IMR-90 (cell line): ENCODE measurements at regions not wholly inside any gene's neighbourhood (a gene's known extent, or its start where the extent isn't known, plus 50 kb on each side); places are given as distances from the start of the nearest gene placed in this dataset.

ENCODE experiments used
- ATAC-seq: fragments of 200-7000 bp; cut with Tn5 transposase; 2 replicates; pipeline ENCODE4 v1.9.1; 2020; ENCODE audit warnings: low read depth, mild to moderate bottlenecking, moderate library complexity
- BruUV-seq: library from RNA; stranded (reverse); fragments of 400-500 nt; replicated peaks from 2 replicates; lab custom pipeline; 2021; lab: Mats Ljungman, UMichigan
- CTCF ChIA-PET: fragments of 300-600 bp; formaldehyde crosslinking; extraction: SDS; loops from one replicate; lab custom pipeline; 2021; ENCODE audit warnings: antibody characterized with exemption; lab: Yijun Ruan, JAX
- POLR2A ChIA-PET: fragments of 300-600 bp; sonication (Branson Sonifier 250); formaldehyde crosslinking; loops from one replicate; lab custom pipeline; 2022; ENCODE audit warnings: antibody characterized with exemption; ENCODE audit not compliant: unreplicated experiment; lab: Charles Lee
- DNase-seq: peaks from one replicate; pipeline ENCODE4 v3.0.0; 2013
- H2AFZ ChIP-seq: replicated peaks from 2 replicates; pipeline ENCODE3; 2013; ENCODE audit warnings: low read length, mild to moderate bottlenecking; ENCODE audit not compliant: poor library complexity
- H2AK5ac ChIP-seq: 2 replicates; pipeline ENCODE4 v1.6.1; 2013; ENCODE audit warnings: low read depth, low read length, inconsistent platforms
- H2AK9ac ChIP-seq: replicated peaks from 2 replicates; pipeline ENCODE3; 2013; ENCODE audit warnings: mild to moderate bottlenecking, low read depth, low read length, moderate library complexity; ENCODE audit not compliant: poor library complexity
- H2BK120ac ChIP-seq: 2 replicates; pipeline ENCODE4 v1.6.1; 2013; ENCODE audit warnings: low read depth, low read length, inconsistent platforms
- H2BK15ac ChIP-seq: 3 replicates; pipeline ENCODE4 v1.6.1; 2013; ENCODE audit warnings: low read depth, low read length, inconsistent platforms
- H2BK20ac ChIP-seq: 2 replicates; pipeline ENCODE4 v1.6.1; 2013; ENCODE audit warnings: low read depth, mild to moderate bottlenecking, inconsistent platforms, low read length, moderate library complexity
- H2BK5ac ChIP-seq: 2 replicates; pipeline ENCODE4 v1.6.1; 2013; ENCODE audit warnings: mild to moderate bottlenecking, low read depth, low read length, inconsistent platforms; ENCODE audit not compliant: poor library complexity, severe bottlenecking
- H3K14ac ChIP-seq: replicated peaks from 2 replicates; pipeline ENCODE4 v1.6.1; 2013; ENCODE audit warnings: low read depth, low read length, inconsistent platforms
- H3K18ac ChIP-seq: 2 replicates; pipeline ENCODE4 v1.6.1; 2013; ENCODE audit warnings: low read depth, low read length, control low read depth
- H3K23ac ChIP-seq: 2 replicates; pipeline ENCODE4 v1.6.1; 2013; ENCODE audit warnings: low read depth, low read length, inconsistent platforms
- H3K27ac ChIP-seq: 2 replicates; pipeline ENCODE4 v1.5.1; 2013; ENCODE audit warnings: mild to moderate bottlenecking, control low read depth, low read length; ENCODE audit not compliant: insufficient read depth
- H3K27me3 ChIP-seq: 2 replicates; pipeline ENCODE4 v1.6.1; 2013; ENCODE audit warnings: low read length; ENCODE audit not compliant: control insufficient read depth, insufficient read depth
- H3K36me3 ChIP-seq: 2 replicates; pipeline ENCODE4 v1.6.1; 2013; ENCODE audit warnings: low read length, mixed read lengths; ENCODE audit not compliant: control insufficient read depth, insufficient read depth
- H3K4ac ChIP-seq: 2 replicates; pipeline ENCODE4 v1.6.1; 2013; ENCODE audit warnings: low read depth, low read length, inconsistent platforms
- H3K4me1 ChIP-seq: 2 replicates; pipeline ENCODE4 v1.6.1; 2013; ENCODE audit warnings: low read length, mixed read lengths; ENCODE audit not compliant: control insufficient read depth, insufficient read depth
- H3K4me2 ChIP-seq: 2 replicates; pipeline ENCODE4 v1.6.1; 2013; ENCODE audit warnings: low read depth, mild to moderate bottlenecking, control low read depth, low read length, moderate library complexity
- H3K4me3 ChIP-seq: 2 replicates; pipeline ENCODE4 v1.5.1; 2013; ENCODE audit warnings: low read depth, mild to moderate bottlenecking, control low read depth, low read length, moderate library complexity; ENCODE audit not compliant: insufficient read depth
- H3K56ac ChIP-seq: 2 replicates; pipeline ENCODE4 v1.6.1; 2013; ENCODE audit warnings: low read length, inconsistent platforms; ENCODE audit not compliant: insufficient read depth; ENCODE audit errors: extremely low read depth
- H3K79me1 ChIP-seq, 2 experiments: 2 replicates each; pipeline ENCODE4 v1.6.1; 2013; ENCODE audit warnings: low read length in 2 of 2, inconsistent platforms in 1 of 2, low read depth in 1 of 2
- H3K9ac ChIP-seq: 2 replicates; pipeline ENCODE4 v1.6.1; 2013; ENCODE audit warnings: low read depth, low read length, control low read depth
- H3K9me1 ChIP-seq: 2 replicates; pipeline ENCODE4 v1.6.1; 2013; ENCODE audit warnings: low read length, inconsistent platforms; ENCODE audit not compliant: insufficient read depth
- H3K9me3 ChIP-seq: 2 replicates; pipeline ENCODE4 v1.6.1; 2013; ENCODE audit warnings: low read length; ENCODE audit not compliant: control insufficient read depth, insufficient read depth
- H4K20me1 ChIP-seq: 2 replicates; pipeline ENCODE4 v1.6.1; 2013; ENCODE audit warnings: low read length, inconsistent platforms; ENCODE audit not compliant: insufficient read depth
- H4K5ac ChIP-seq: 2 replicates; pipeline ENCODE4 v1.6.1; 2013; ENCODE audit warnings: mild to moderate bottlenecking, low read depth, low read length, control low read depth
- H4K8ac ChIP-seq, 2 experiments: 2 replicates each; pipeline ENCODE4 v1.6.1; 2013; ENCODE audit warnings: low read depth in 2 of 2, low read length in 2 of 2, control low read depth in 1 of 2, inconsistent platforms in 1 of 2
- H4K91ac ChIP-seq: 2 replicates; pipeline ENCODE4 v1.6.1; 2013; ENCODE audit warnings: low read depth, low read length, inconsistent platforms; ENCODE audit not compliant: insufficient read depth
- BHLHE40 ChIP-seq: fragments of 150-350 bp; IDR thresholded peaks from 2 replicates; pipeline ENCODE4 v1.6.1; 2016; ENCODE audit warnings: mild to moderate bottlenecking, low read depth, low read length
- CTCF ChIP-seq: conservative IDR thresholded peaks from 2 replicates; pipeline ENCODE4 v1.5.1; 2012; ENCODE audit warnings: mild to moderate bottlenecking, low read depth, low read length, improper control_type of control experiment
- ELK1 ChIP-seq: fragments of 150-350 bp; IDR thresholded peaks from 2 replicates; pipeline ENCODE4 v1.6.1; 2016; ENCODE audit warnings: low read depth, mild to moderate bottlenecking, low read length, moderate library complexity, borderline replicate concordance
- FOS ChIP-seq: fragments of 150-350 bp; IDR thresholded peaks from 2 replicates; pipeline ENCODE4 v1.6.1; 2016; ENCODE audit warnings: low read depth, low read length
- MAFK ChIP-seq: IDR thresholded peaks from 2 replicates; pipeline ENCODE4 v1.6.1; 2012; ENCODE audit warnings: low read depth, low read length, improper control_type of control experiment
- MXI1 ChIP-seq: IDR thresholded peaks from 2 replicates; pipeline ENCODE4 v1.6.1; 2012; ENCODE audit warnings: low read depth, mild to moderate bottlenecking, low read length, moderate library complexity, borderline replicate concordance
- POLR2A ChIP-seq: IDR thresholded peaks from 2 replicates; pipeline ENCODE4 v1.6.1; 2012; ENCODE audit warnings: mild to moderate bottlenecking, low read depth, low read length
- RAD21 ChIP-seq: IDR thresholded peaks from 2 replicates; pipeline ENCODE4 v1.6.1; 2012; ENCODE audit warnings: low read length, improper control_type of control experiment
- RFX5 ChIP-seq: IDR thresholded peaks from 2 replicates; pipeline ENCODE4 v1.8.0; 2012; ENCODE audit warnings: low read depth, mild to moderate bottlenecking, low read length, moderate library complexity
- SMC3 ChIP-seq: fragments of 150-350 bp; IDR thresholded peaks from 2 replicates; pipeline ENCODE4 v1.6.1; 2016; ENCODE audit warnings: low read depth, mild to moderate bottlenecking, antibody characterized with exemption, low read length, moderate library complexity
- USF2 ChIP-seq: fragments of 150-350 bp; IDR thresholded peaks from 2 replicates; pipeline ENCODE4 v1.6.1; 2017; ENCODE audit warnings: mild to moderate bottlenecking, antibody characterized with exemption, low read length, low read depth
- WGBS, 2 experiments: methylation state at CpG; one replicate each; pipeline versions ENCODE4 v1.1.5 to v1.1.7; 2013; ENCODE audit warnings: missing lambda C conversion rate in 2 of 2; ENCODE audit not compliant: insufficient read length in 1 of 2; ENCODE audit errors: extremely low coverage in 2 of 2; 5-methylcytosine and 5-hydroxymethylcytosine counted together
- dilution Hi-C: fragments of 300-500 bp; cut with HindIII; formaldehyde crosslinking; loops from one replicate; pipeline ENCODE4 v1.14.3; 2018; ENCODE audit warnings: low sequenced_read_pairs; ENCODE audit not compliant: unreplicated experiment
- in situ Hi-C: fragments of 300-500 bp; cut with MboI; formaldehyde crosslinking; loops from 3 replicates; pipeline ENCODE4 v1.14.3; 2019; ENCODE audit warnings: low sequenced_read_pairs, inconsistent platforms, mixed read lengths
- intact Hi-C: fragments of 100-400 bp; cut with micrococcal nuclease; formaldehyde crosslinking; loops from 2 replicates; pipeline ENCODE4 v1.10.0; 2022

GRCh38 chr12:110993434-110993833 lies 73.1 kb upstream of the MYL2 start:
- CTCF ChIA-PET = no interaction called here
- in situ Hi-C loops = no loop called here

More at GRCh38 chr12:110993434-110993833, 73.1 kb upstream of the MYL2 start:
- Histone ChIP-seq H4K5ac (no peak overlapping the region), H3K4me3 (no peak overlapping the region), H2AK5ac (no peak overlapping the region), H3K27me3 (no peaks in the 10 kb centered on the region), H2BK15ac (no peak overlapping the region), H4K8ac (no peak overlapping the region), H3K79me1 (no peaks in the 10 kb centered on the region), H4K91ac (no peak overlapping the region), H2AFZ (no peak overlapping the region), H2BK120ac (no peak overlapping the region), H4K20me1 (no peaks in the 10 kb centered on the region), H3K4me2 (no peak overlapping the region), H3K4me1 (no peaks in the 10 kb centered on the region), H3K23ac (no peak overlapping the region), H3K14ac (no peak overlapping the region), H3K9me3 (peaks cover 2% of the 10 kb centered on the region; the same call in 1 of the 2 replicates), H3K4ac (no peak overlapping the region), H3K9ac (no peak overlapping the region), H2BK5ac (no peak overlapping the region), H2BK20ac (no peak overlapping the region), H3K27ac (no peak overlapping the region), H3K18ac (no peak overlapping the region), H3K56ac (no peak overlapping the region), H3K9me1 (no peaks in the 10 kb centered on the region), H2AK9ac (no peak overlapping the region), H3K36me3 (no peaks in the 10 kb centered on the region)
- 67% methylated on average over 2 of the region's 3 CpGs; no CpG with 5 or more reads in 1 of the 2 experiments for WGBS, 2 experiments
- DNase-seq (no peak), ATAC-seq (no peak)
- TF ChIP-seq SMC3 = no peak
- no peak for TF ChIP-seq ELK1
- no peak for TF ChIP-seq MAFK
- TF ChIP-seq FOS = no peak
- no peak for TF ChIP-seq BHLHE40
- no peak for TF ChIP-seq POLR2A
- no peak for TF ChIP-seq CTCF
- TF ChIP-seq RAD21 = no peak
- no peak for TF ChIP-seq MXI1
- TF ChIP-seq RFX5 = no peak
- no peak; the same call in 1 of the 2 replicates for TF ChIP-seq USF2
- no TSS peak for BruUV-seq
- intact Hi-C loops = no loop called here
- POLR2A ChIA-PET = no interaction called here
- dilution Hi-C loops = no loop called here
